ENCODE measurements at regions not wholly inside any gene's neighbourhood (a gene's known extent, or its start where the extent isn't known, plus 50 kb on each side); places are given as distances from the start of the nearest gene placed in this dataset.
A peak's percentile ranks its signal among the peaks of the same experiment; 100 is the strongest.

- H2AFZ ChIP-seq (ENCODE audit: insufficient read depth, low read depth, low read length, poor library complexity, severe bottlenecking), result no peak overlapping the region
- H3K36me3 ChIP-seq (replicated peaks in 1 of 2; ENCODE audit: control insufficient read depth in 1 of 2, insufficient read depth in 2 of 2, low read length in 2 of 2), result no peaks in the 10 kb centered on the region
- H3K79me2 ChIP-seq (ENCODE audit: insufficient read depth, low read length), result no peaks in the 10 kb centered on the region
- H3K4me3 ChIP-seq (replicated peaks in 1 of 3; ENCODE audit: low read depth in 2 of 3, low read length in 3 of 3), result no peak overlapping the region
- DNase-seq, result no peak
- H3K9me3 ChIP-seq (replicated peaks in 1 of 2; ENCODE audit: control insufficient read depth in 1 of 2, insufficient read depth in 1 of 2, low read length in 2 of 2), result no peaks in the 10 kb centered on the region
- Mint-ChIP-seq H3K9me3 (no peaks in the 10 kb centered on the region), H3K27ac (no peak overlapping the region), H3K4me3 (no peak overlapping the region), H3K36me3 (no peaks in the 10 kb centered on the region), H3K27me3 (ENCODE audit: low read depth in 3 of 3) (peaks cover 0 to 4% (median 0%) of the 10 kb centered on the region in 3 donors), H3K4me1 (no peaks in the 10 kb centered on the region)
- no peak overlapping the region for H3K4me2 ChIP-seq (replicated peaks; ENCODE audit: extremely low read depth, low read length, poor library complexity, severe bottlenecking)
- no peaks in the 10 kb centered on the region for H3K4me1 ChIP-seq (ENCODE audit: control insufficient read depth in 1 of 2, insufficient read depth in 2 of 2, low read length in 2 of 2)
- intact Hi-C loops (cut with micrococcal nuclease), result no loop called here
- H4K20me1 ChIP-seq (ENCODE audit: insufficient read depth, low read length), result no peaks in the 10 kb centered on the region
- H3K27me3 ChIP-seq (ENCODE audit: control insufficient read depth in 2 of 2, insufficient read depth in 2 of 2, low read length in 2 of 2), result no peaks in the 10 kb centered on the region
- no peak overlapping the region for H3K9ac ChIP-seq (ENCODE audit: insufficient read depth, low read length, poor library complexity, severe bottlenecking)
- H3K27ac ChIP-seq (ENCODE audit: low read depth in 1 of 2, low read length in 2 of 2), result no peak overlapping the region
- TF ChIP-seq CTCF (IDR thresholded peaks at IDR 0.05), result no peak
Measured at GRCh38 chr6:91105532-91105931, 518.7 kb upstream of the MAP3K7 start.

- Histone ChIP-seq H3K36me3 (replicated peaks in 1 of 2; ENCODE audit: control insufficient read depth in 1 of 2, insufficient read depth in 2 of 2, low read length in 2 of 2) (no peaks in the 10 kb centered on the region), H3K79me2 (ENCODE audit: insufficient read depth, low read length) (no peaks in the 10 kb centered on the region), H3K9ac (ENCODE audit: insufficient read depth, low read length, poor library complexity, severe bottlenecking) (no peak overlapping the region), H3K27me3 (ENCODE audit: control insufficient read depth in 2 of 2, insufficient read depth in 2 of 2, low read length in 2 of 2) (no peaks in the 10 kb centered on the region), H3K27ac (ENCODE audit: low read depth in 1 of 2, low read length in 2 of 2) (no peak overlapping the region), H4K20me1 (ENCODE audit: insufficient read depth, low read length) (no peaks in the 10 kb centered on the region), H3K4me3 (replicated peaks in 1 of 3; ENCODE audit: low read depth in 2 of 3, low read length in 3 of 3) (no peak overlapping the region), H3K4me1 (ENCODE audit: control insufficient read depth in 1 of 2, insufficient read depth in 2 of 2, low read length in 2 of 2) (no peaks in the 10 kb centered on the region), H2AFZ (ENCODE audit: insufficient read depth, low read depth, low read length, poor library complexity, severe bottlenecking) (no peak overlapping the region), H3K9me3 (replicated peaks in 1 of 2; ENCODE audit: control insufficient read depth in 1 of 2, insufficient read depth in 1 of 2, low read length in 2 of 2) (no peaks in the 10 kb centered on the region), H3K4me2 (replicated peaks; ENCODE audit: extremely low read depth, low read length, poor library complexity, severe bottlenecking) (no peak overlapping the region)
- Mint-ChIP-seq H3K27me3 (ENCODE audit: low read depth in 3 of 3) (peaks cover 0 to 4% (median 0%) of the 10 kb centered on the region in 3 donors), H3K9me3 (no peaks in the 10 kb centered on the region), H3K36me3 (no peaks in the 10 kb centered on the region), H3K4me3 (peak overlapping the region in 1 of 2 donors; percentile 18), H3K27ac (peak overlapping the region in 1 of 7 donors; percentile 40), H3K4me1 (no peaks in the 10 kb centered on the region)
- no peak for DNase-seq
- TF ChIP-seq CTCF (IDR thresholded peaks at IDR 0.05), result no peak
- intact Hi-C loops (cut with micrococcal nuclease), result no loop called here
- WGBS (ENCODE audit: insufficient coverage), result 86% methylated on average over 1 of the region's 1 CpG
Measured at GRCh38 chr6:91099479-91099878, 512.6 kb upstream of the MAP3K7 start.
